Prostate gland (tissue), 2 donors: ENCODE measurements at regions not wholly inside any gene's neighbourhood (a gene's known extent, or its start where the extent isn't known, plus 50 kb on each side); places are given as distances from the start of the nearest gene placed in this dataset.

Experiments used
- DNase-seq: peaks from one replicate; pipeline ENCODE4 v3.0.0-alpha.2; 2019; ENCODE audit warnings: low spot score
- H3K27ac ChIP-seq, 2 donors: fragments of 200-600 bp; sonication (generic); 2 replicates each; pipeline ENCODE4 v1.5.1; 2017 to 2019
- H3K27me3 ChIP-seq: fragments of 200-600 bp; sonication (generic); replicated peaks from 2 replicates; pipeline ENCODE4 v1.5.1; 2019; ENCODE audit not compliant: insufficient read depth
- H3K36me3 ChIP-seq, 2 donors: fragments of 200-600 bp; sonication (generic); 1 replicate in 1 of 2; 2 replicates in 1 of 2; pipeline versions ENCODE4 v1.5.1 to v1.8.1; 2017 to 2019
- H3K4me1 ChIP-seq: fragments of 200-600 bp; sonication (generic); replicated peaks from 2 replicates; pipeline ENCODE4 v1.5.1; 2019
- H3K4me3 ChIP-seq, 2 donors: fragments of 200-600 bp; sonication (generic); 2 replicates each; pipeline ENCODE4 v1.5.1; 2017 to 2019
- H3K9me3 ChIP-seq: fragments of 200-600 bp; sonication (generic); 2 replicates; pipeline ENCODE4 v1.5.1; 2017
- POLR2A ChIP-seq: fragments of 450-650 bp; IDR thresholded peaks from one replicate; pipeline ENCODE4 v1.6.1; 2016; ENCODE audit warnings: antibody characterized with exemption, mild to moderate bottlenecking
- POLR2AphosphoS5 ChIP-seq: sonication (generic); formaldehyde crosslinking; IDR thresholded peaks from one replicate; pipeline ENCODE4 v1.6.1; 2017; ENCODE audit warnings: antibody characterized with exemption
- WGBS: methylation state at CpG from one replicate; pipeline ENCODE4 v1.1.5; 2018; 5-methylcytosine and 5-hydroxymethylcytosine counted together
- intact Hi-C: fragments of 100-400 bp; cut with DNase I; formaldehyde crosslinking; loops from one replicate; pipeline ENCODE4 v1.14.2; 2022
- TF ChIP-seq, protein P1 (sequence below), 4 experiments: fragments of 200-600 bp in 2 of 4; fragments of 450-650 bp in 2 of 4; sonication (generic) in 2 of 4; IDR thresholded peaks; 1 replicate in 3 of 4; 2 replicates in 1 of 4; pipeline ENCODE4 v1.5.1; 2016 to 2019; ENCODE audit warnings: antibody characterized with exemption in 4 of 4, mild to moderate bottlenecking in 2 of 4, moderate library complexity in 2 of 4

DNA sequence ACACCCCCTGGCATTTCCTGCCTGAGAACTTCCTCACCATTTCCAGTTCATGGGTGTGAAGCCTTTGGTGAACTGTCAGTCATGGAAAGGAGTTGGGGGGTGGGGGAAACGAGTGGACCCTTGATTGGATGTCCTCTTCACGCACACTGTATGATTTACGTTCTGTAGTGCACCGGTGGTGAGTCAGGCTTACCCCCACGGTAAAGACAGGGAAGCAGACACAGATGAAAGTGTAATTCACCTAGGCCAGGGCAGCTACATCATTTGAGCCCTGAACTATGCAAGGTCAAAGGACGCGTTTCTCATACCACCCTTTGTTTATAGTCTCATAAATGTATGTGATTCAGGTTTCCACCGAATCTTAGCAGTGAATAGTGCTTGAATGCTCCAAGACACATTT is 628.3 kb upstream of the PFKP start:
- DNase-seq, result no peak
- no peaks in the 10 kb centered on the region for H3K9me3 ChIP-seq

DNA sequence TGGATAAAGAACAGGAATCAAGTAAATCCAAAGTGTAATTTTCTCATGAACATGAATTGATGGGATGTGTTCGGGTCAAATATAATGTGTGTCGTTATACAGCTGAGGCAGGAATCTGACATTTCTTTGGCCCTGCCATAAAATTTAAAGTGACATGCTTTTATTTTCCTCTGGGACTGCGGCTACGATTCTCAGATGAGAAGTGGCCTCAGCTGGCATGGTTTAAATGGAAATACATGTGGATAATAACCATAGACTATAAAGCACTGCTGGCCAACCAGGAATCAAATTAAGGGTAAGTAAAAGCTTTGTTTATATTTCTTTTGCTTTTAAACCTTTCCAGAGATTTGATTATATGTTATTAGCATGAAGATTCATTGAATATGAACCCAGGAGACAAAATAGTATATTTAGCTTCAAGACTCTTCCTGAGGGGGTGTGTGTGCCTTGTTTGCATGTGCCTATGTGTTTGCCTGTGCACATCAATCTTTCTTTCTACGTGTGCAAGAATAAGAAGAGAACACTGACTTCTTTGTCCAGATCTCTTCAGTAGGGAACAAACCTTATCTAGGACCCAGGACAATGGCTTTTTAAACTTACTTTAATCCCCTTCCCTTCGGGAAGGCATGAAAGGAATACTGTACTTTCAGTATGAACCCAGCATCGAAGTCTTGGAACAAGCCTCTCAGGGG is 629.0 kb upstream of the PFKP start:
- no peak overlapping the region for H3K4me3 ChIP-seq
- H3K27ac ChIP-seq, result no peak overlapping the region
- intact Hi-C loops, result no loop called here
- H3K27me3 ChIP-seq, result no peaks in the 10 kb centered on the region
- H3K9me3 ChIP-seq, result no peaks in the 10 kb centered on the region
- H3K4me1 ChIP-seq, result no peaks in the 10 kb centered on the region
- 55% methylated on average over 7 of the region's 7 CpGs for WGBS
- H3K36me3 ChIP-seq, result no peaks in the 10 kb centered on the region
- TF ChIP-seq, protein P1, sequence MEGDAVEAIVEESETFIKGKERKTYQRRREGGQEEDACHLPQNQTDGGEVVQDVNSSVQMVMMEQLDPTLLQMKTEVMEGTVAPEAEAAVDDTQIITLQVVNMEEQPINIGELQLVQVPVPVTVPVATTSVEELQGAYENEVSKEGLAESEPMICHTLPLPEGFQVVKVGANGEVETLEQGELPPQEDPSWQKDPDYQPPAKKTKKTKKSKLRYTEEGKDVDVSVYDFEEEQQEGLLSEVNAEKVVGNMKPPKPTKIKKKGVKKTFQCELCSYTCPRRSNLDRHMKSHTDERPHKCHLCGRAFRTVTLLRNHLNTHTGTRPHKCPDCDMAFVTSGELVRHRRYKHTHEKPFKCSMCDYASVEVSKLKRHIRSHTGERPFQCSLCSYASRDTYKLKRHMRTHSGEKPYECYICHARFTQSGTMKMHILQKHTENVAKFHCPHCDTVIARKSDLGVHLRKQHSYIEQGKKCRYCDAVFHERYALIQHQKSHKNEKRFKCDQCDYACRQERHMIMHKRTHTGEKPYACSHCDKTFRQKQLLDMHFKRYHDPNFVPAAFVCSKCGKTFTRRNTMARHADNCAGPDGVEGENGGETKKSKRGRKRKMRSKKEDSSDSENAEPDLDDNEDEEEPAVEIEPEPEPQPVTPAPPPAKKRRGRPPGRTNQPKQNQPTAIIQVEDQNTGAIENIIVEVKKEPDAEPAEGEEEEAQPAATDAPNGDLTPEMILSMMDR (IDR thresholded peaks at IDR 0.05), result no peak
- no peak for TF ChIP-seq POLR2AphosphoS5
- no peak for TF ChIP-seq POLR2A
- DNase-seq, result no peak

More for the DNA sequence above, 628.3 kb upstream of the PFKP start:
- H3K4me3 ChIP-seq, result no peak overlapping the region
- H3K36me3 ChIP-seq, result no peaks in the 10 kb centered on the region
- no peak for TF ChIP-seq POLR2A
- TF ChIP-seq, protein P1 (IDR thresholded peaks at IDR 0.05), result no peak
- no peak for TF ChIP-seq POLR2AphosphoS5
- WGBS, result 56% methylated on average over 8 of the region's 8 CpGs
- H3K27ac ChIP-seq, result no peak overlapping the region
- no peaks in the 10 kb centered on the region for H3K4me1 ChIP-seq
- intact Hi-C loops, result no loop called here
- H3K27me3 ChIP-seq, result no peaks in the 10 kb centered on the region

DNA sequence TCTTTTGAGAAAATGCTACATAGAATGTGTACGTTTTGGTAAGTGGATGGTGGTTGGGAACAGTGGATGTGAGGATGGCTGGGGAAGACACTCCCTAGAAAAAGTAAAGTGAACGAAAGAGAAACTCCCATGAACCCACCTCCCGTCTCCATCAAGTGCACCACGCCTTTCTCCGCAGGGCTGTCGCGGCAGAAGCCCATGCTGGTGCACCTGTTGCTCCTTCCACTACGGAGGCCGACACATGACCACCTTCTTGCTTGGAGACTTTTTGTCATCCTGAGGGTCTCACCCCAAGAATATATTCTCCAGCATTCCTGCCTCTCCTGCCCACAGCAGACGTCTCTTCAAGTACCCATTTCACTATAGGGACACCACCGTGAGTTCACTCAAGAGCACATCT is 630.4 kb upstream of the PFKP start:
- no peaks in the 10 kb centered on the region for H3K4me1 ChIP-seq
- no peaks in the 10 kb centered on the region for H3K9me3 ChIP-seq
- 92% methylated on average over 11 of the region's 11 CpGs for WGBS
- no peak overlapping the region for H3K27ac ChIP-seq
- TF ChIP-seq, protein P1 (IDR thresholded peaks at IDR 0.05), result no peak
- TF ChIP-seq POLR2AphosphoS5 (no peak), POLR2A (no peak)
- no peaks in the 10 kb centered on the region for H3K36me3 ChIP-seq
- no peak for DNase-seq
- no peak overlapping the region for H3K4me3 ChIP-seq
- intact Hi-C loops, result no loop called here
- no peaks in the 10 kb centered on the region for H3K27me3 ChIP-seq

DNA sequence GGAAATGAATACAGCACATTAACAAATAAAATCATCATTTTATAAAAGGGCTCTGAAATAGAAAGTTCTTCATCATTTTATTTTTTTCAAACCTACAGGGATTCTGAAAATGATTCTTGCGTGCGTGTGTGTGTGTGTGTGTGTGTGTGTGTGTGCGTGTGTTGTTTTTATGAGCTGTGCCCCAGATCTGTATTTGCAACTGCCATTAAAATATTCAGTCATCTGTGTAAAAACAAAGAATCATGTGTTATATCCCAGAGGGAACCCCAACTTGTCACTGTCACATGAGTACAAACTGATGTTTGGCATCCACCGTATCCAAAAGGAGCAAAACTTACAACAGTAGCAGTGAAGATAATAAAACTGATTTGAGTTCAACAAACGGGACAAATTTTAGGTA is 635.4 kb upstream of the PFKP start:
- intact Hi-C loops, result no loop called here
- TF ChIP-seq POLR2A, result no peak
- no peak for TF ChIP-seq POLR2AphosphoS5
- TF ChIP-seq, protein P1 (IDR thresholded peaks at IDR 0.05), result no peak
- no peaks in the 10 kb centered on the region for H3K27me3 ChIP-seq
- no peaks in the 10 kb centered on the region for H3K36me3 ChIP-seq
- no peak overlapping the region for H3K4me3 ChIP-seq
- H3K4me1 ChIP-seq, result no peaks in the 10 kb centered on the region
- no peaks in the 10 kb centered on the region for H3K9me3 ChIP-seq
- DNase-seq, result no peak
- 55% methylated on average over 5 of the region's 5 CpGs for WGBS
- no peak overlapping the region for H3K27ac ChIP-seq

DNA sequence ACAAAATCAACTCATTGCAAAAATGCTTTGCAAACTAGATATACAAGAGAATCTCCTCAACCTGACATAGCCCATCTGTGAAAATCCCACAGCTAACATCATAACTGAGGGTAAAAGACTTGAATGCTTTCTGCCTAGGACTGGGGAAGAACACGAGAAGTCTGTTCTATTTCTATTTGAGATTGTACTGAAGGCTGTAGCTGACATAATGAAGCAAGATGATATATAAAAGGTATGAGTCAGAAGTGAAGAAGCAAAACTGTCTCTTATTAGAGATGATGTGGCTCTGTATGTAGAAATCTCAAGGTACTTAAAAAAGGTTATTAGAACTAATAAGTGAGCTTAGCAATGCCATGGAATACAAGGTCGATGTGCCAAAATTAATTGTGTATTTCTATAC is 639.9 kb upstream of the PFKP start:
- Histone ChIP-seq H3K27me3 (no peaks in the 10 kb centered on the region), H3K4me3 (no peak overlapping the region), H3K9me3 (no peaks in the 10 kb centered on the region), H3K36me3 (no peaks in the 10 kb centered on the region), H3K27ac (no peak overlapping the region), H3K4me1 (no peaks in the 10 kb centered on the region)
- WGBS, result 85% methylated on average over 2 of the region's 2 CpGs
- DNase-seq, result no peak
- no peak for TF ChIP-seq POLR2A
- TF ChIP-seq, protein P1 (IDR thresholded peaks at IDR 0.05), result no peak
- TF ChIP-seq POLR2AphosphoS5, result no peak
- intact Hi-C loops, result no loop called here
